Upper lobe of left lung (tissue), 6 donors: ENCODE measurements at regions not wholly inside any gene's neighbourhood (a gene's known extent, or its start where the extent isn't known, plus 50 kb on each side); places are given as distances from the start of the nearest gene placed in this dataset.
"Not testable (repeated sequence)": the region's sequence is repeated elsewhere in the genome, so short reads cannot be mapped to it uniquely, and the experiment has no call there.

Source experiments
- ATAC-seq, 2 donors: fragments of 200-7000 bp; cut with Tn5 transposase; one replicate each; pipeline ENCODE4 v1.9.1; 2022; ENCODE audit warnings: mild to moderate bottlenecking in 2 of 2, moderate library complexity in 2 of 2; ENCODE audit not compliant: low FRiP score in 2 of 2
- DNase-seq, 2 donors: peaks; one replicate each; pipeline ENCODE4 v3.0.0-alpha.2; 2019 to 2020
- H3K27ac ChIP-seq, 4 donors: fragments of 200-600 bp; sonication (generic); one replicate each; pipeline ENCODE4 v1.5.1; 2016 to 2019
- H3K27me3 ChIP-seq, 4 donors: fragments of 200-600 bp; sonication (generic); one replicate each; pipeline ENCODE4 v1.5.1; 2017 to 2019
- H3K36me3 ChIP-seq, 4 donors: fragments of 200-600 bp; sonication (generic); one replicate each; pipeline ENCODE4 v1.5.1; 2016 to 2019
- H3K4me1 ChIP-seq, 4 donors: fragments of 200-600 bp; sonication (generic); one replicate each; pipeline ENCODE4 v1.5.1; 2018 to 2019
- H3K4me3 ChIP-seq, 4 donors: fragments of 200-600 bp; sonication (generic); one replicate each; pipeline ENCODE4 v1.5.1; 2017 to 2019; ENCODE audit warnings: mild to moderate bottlenecking in 2 of 4, moderate library complexity in 1 of 4
- H3K9me3 ChIP-seq, 4 donors: fragments of 200-600 bp; sonication (generic); one replicate each; pipeline ENCODE4 v1.5.1; 2018 to 2019
- EP300 ChIP-seq, 4 donors: sonication (generic); formaldehyde crosslinking; IDR thresholded peaks; one replicate each; pipeline ENCODE4 v1.5.1; 2017; ENCODE audit warnings: antibody characterized with exemption in 4 of 4, control low read depth in 2 of 4
- POLR2A ChIP-seq, 4 donors: fragments of 450-650 bp; IDR thresholded peaks; one replicate each; pipeline ENCODE4 v1.5.1; 2016 to 2017; ENCODE audit warnings: antibody characterized with exemption in 4 of 4, mild to moderate bottlenecking in 2 of 4
- POLR2AphosphoS5 ChIP-seq, 2 donors: sonication (generic); formaldehyde crosslinking; IDR thresholded peaks; one replicate each; pipeline ENCODE4 v1.5.1; 2017; ENCODE audit warnings: antibody characterized with exemption in 2 of 2
- WGBS, 2 donors: methylation state at CpG; one replicate each; pipeline ENCODE4 v1.1.5; 2017 to 2018; 5-methylcytosine and 5-hydroxymethylcytosine counted together
- TF ChIP-seq, protein P1 (sequence below), 6 experiments: fragments of 450-650 bp in 4 of 6; fragments of 200-600 bp in 2 of 6; sonication (generic) in 2 of 6; IDR thresholded peaks; one replicate each; pipeline ENCODE4 v1.5.1; 2016 to 2019; ENCODE audit warnings: antibody characterized with exemption in 6 of 6
- donor health status: DM: no; HTN: no; CAD: no; lungs with moderate emphysema.
- donor health status: DM: no; HTN: yes; CAD: no; lungs with severe emphysema.

DNA sequence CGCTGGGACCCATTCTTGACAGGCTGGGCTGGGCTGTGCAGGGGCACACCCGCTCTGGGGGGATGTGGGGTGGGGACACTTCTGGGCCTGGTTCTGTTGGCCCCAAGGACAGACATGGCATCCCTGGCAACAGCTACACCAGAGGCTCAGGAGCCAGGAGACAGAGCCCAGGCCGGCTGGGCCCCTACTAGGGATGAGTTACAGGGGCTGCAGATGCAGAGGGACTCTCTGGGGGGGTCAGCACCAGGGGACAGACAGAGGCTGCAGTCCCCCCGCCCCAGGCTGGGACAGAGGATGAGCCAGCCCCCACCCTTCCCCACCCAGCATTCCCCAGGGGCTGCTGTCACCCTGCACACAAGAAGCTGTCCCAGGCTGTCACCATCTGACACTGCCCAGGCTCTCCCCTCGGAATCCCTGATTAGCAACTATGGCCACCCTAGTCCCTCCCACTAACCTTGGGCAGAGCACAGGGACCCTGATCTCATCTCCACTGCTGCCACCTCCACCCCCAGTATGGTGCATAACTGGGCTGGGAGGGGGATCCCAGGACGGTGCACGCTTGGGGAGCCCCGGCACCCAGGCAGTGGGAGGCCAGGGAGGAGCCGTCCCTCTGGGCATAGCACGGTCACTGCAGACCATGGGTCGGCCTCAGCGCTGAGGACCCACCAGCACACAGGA, 67.5 kb upstream of the TUBA3E start:
- DNase-seq: peak in 1 of 2 donors; percentile 63
- WGBS, 2 donors: 87% methylated on average over 8 of the region's 12 CpGs; no CpG with 5 or more reads in 1 of the 2 donors

DNA sequence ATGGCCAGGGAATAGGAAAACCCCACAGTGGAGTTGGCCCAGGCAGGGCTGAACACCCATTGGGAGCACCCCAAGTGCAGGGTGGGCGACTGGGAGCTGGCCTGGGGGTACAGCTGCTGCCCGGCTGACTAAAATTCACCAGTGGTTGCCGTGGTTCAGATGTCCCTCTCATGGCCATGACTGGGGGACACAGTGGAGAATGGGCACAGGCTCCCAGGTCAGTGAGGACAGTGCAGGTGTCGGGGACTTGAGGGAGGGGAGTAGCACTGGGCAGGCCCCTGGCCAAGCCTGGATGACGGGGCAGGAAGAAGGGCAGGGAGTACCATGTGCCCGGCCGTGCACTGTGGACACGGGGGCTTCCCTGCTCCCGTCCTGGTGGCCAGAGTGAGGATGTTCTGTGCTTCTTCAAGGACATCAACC, 66.7 kb upstream of the TUBA3E start:
- peak; percentile 1 to 4 for ATAC-seq
- not testable (repeated sequence) for H3K9me3 ChIP-seq, H3K4me1 ChIP-seq, H3K27me3 ChIP-seq, H3K36me3 ChIP-seq, H3K4me3 ChIP-seq, H3K27ac ChIP-seq
- peak in 1 of 2 donors; percentile 54 for DNase-seq
- WGBS, 2 donors: 76 to 79% methylated on average over 4 to 6 of the region's 9 CpGs

More for the DNA sequence above, 67.5 kb upstream of the TUBA3E start:
- H3K27me3 ChIP-seq, ATAC-seq, H3K4me1 ChIP-seq, H3K4me3 ChIP-seq, H3K27ac ChIP-seq, H3K9me3 ChIP-seq, H3K36me3 ChIP-seq: not testable (repeated sequence)

DNA sequence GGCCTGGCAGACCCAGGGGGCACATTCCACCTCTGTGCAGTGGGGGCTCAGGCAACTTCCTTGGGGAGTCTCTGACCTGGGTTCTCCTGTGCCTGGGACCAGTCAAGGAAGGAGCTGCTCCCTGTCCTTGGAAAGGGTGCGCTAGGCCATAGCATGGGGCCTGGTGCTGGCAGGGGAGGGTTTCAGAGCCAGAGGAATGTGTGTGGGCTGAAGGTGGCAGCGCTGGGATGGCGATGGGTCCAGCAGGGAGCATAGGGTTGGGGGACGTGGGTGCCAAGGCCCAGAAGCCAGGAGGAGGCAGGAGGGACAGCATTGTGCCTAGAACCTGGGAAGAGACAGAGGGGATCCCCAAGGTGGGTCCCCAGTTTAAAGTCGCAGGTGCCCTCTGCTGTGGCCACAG, 66.3 kb upstream of the TUBA3E start:
- WGBS, 2 donors: 81 to 88% methylated on average over 4 of the region's 5 CpGs
- Histone ChIP-seq H3K9me3 (no peaks in the 10 kb centered on the region), H3K36me3 (no peaks in the 10 kb centered on the region), H3K27ac (no peak overlapping the region), H3K27me3 (no peaks in the 10 kb centered on the region), H3K4me3 (no peak overlapping the region), H3K4me1 (no peaks in the 10 kb centered on the region)
- TF ChIP-seq POLR2A (IDR thresholded peaks at IDR 0.05) (no peak), EP300 (IDR thresholded peaks at IDR 0.05) (no peak), POLR2AphosphoS5 (IDR thresholded peaks at IDR 0.05) (no peak)
- TF ChIP-seq, protein P1, sequence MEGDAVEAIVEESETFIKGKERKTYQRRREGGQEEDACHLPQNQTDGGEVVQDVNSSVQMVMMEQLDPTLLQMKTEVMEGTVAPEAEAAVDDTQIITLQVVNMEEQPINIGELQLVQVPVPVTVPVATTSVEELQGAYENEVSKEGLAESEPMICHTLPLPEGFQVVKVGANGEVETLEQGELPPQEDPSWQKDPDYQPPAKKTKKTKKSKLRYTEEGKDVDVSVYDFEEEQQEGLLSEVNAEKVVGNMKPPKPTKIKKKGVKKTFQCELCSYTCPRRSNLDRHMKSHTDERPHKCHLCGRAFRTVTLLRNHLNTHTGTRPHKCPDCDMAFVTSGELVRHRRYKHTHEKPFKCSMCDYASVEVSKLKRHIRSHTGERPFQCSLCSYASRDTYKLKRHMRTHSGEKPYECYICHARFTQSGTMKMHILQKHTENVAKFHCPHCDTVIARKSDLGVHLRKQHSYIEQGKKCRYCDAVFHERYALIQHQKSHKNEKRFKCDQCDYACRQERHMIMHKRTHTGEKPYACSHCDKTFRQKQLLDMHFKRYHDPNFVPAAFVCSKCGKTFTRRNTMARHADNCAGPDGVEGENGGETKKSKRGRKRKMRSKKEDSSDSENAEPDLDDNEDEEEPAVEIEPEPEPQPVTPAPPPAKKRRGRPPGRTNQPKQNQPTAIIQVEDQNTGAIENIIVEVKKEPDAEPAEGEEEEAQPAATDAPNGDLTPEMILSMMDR (IDR thresholded peaks at IDR 0.05): no peak
- DNase-seq (no peak), ATAC-seq (no peak)

DNA sequence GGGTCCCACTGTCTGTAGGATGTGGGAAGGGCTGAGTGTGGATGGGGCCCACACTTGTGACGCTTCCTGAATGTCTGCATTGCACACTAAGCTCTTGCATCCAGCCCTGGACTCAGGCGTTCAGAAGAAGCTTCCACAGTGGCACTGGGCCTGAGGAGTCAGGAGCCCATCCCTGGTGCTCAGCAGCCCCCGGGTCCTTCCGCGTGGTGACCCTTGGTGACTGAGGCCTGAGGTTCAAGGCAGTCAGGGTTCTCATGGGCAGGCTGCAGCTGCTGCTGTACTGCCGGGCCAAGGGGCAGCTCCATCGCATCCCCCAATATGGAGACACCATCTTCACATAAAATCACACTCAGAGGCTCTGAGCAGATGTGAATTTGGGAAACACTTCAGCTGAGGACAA, 65.8 kb upstream of the TUBA3E start:
- no peaks in the 10 kb centered on the region for H3K9me3 ChIP-seq
- TF ChIP-seq POLR2AphosphoS5 (IDR thresholded peaks at IDR 0.05) (no peak), POLR2A (IDR thresholded peaks at IDR 0.05) (no peak), EP300 (IDR thresholded peaks at IDR 0.05) (no peak)
- TF ChIP-seq, protein P1 (IDR thresholded peaks at IDR 0.05): no peak
- H3K4me3 ChIP-seq: no peak overlapping the region
- H3K36me3 ChIP-seq: no peaks in the 10 kb centered on the region
- 81% methylated on average over 6 of the region's 7 CpGs; no CpG with 5 or more reads in 1 of the 2 donors for WGBS, 2 donors
- H3K27ac ChIP-seq: no peak overlapping the region
- no peaks in the 10 kb centered on the region for H3K4me1 ChIP-seq
- H3K27me3 ChIP-seq: no peaks in the 10 kb centered on the region
- ATAC-seq (no peak), DNase-seq (peak in 1 of 2 donors; percentile 46)

DNA sequence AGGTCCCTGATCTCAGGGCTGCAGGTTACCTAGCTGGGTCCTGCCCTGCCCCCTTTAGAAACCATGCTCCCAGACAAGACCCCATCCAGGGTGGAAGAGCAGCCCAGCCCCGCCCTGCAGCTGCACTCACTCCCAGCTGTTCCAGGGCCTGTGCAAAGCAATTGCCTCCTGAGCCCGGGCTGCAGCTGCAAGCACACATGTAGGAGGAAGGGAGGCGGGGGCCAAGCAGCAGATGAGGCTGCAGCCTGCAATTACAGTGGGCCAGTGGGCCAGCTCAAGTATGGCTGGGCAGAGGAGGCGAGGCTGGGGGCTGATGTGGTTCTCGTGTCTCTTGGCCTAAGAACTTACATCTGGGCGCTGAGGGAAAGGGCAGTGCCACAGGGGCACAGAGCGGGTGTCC, 65.4 kb upstream of the TUBA3E start:
- TF ChIP-seq EP300 (IDR thresholded peaks at IDR 0.05): no peak
- TF ChIP-seq, protein P1 (IDR thresholded peaks at IDR 0.05): no peak
- no peak for TF ChIP-seq POLR2AphosphoS5 (IDR thresholded peaks at IDR 0.05)
- TF ChIP-seq POLR2A (IDR thresholded peaks at IDR 0.05): no peak
- DNase-seq: peak in 1 of 2 donors; percentile 42
- Histone ChIP-seq H3K4me3 (no peak overlapping the region), H3K9me3 (no peaks in the 10 kb centered on the region), H3K27ac (no peak overlapping the region), H3K4me1 (no peaks in the 10 kb centered on the region), H3K27me3 (no peaks in the 10 kb centered on the region), H3K36me3 (no peaks in the 10 kb centered on the region)
- 90 to 100% methylated on average over 2 to 6 of the region's 7 CpGs for WGBS, 2 donors
- ATAC-seq: no peak
